Lower leg skin (tissue), 4 donors: ENCODE measurements at regions not wholly inside any gene's neighbourhood (a gene's known extent, or its start where the extent isn't known, plus 50 kb on each side); places are given as distances from the start of the nearest gene placed in this dataset.

Source experiments
- DNase-seq, 2 donors: peaks; one replicate each; pipeline ENCODE4 v3.0.0-alpha.2; 2019; ENCODE audit warnings: low spot score in 2 of 2
- H3K4me3 ChIP-seq: fragments of 200-600 bp; sonication (generic); 2 replicates; pipeline ENCODE4 v1.5.1; 2017; ENCODE audit warnings: mild to moderate bottlenecking, low read depth; ENCODE audit not compliant: poor library complexity, severe bottlenecking
- CTCF ChIP-seq, 3 donors: fragments of 450-650 bp; IDR thresholded peaks; one replicate each; pipeline ENCODE4 v1.5.1; 2016; ENCODE audit warnings: antibody characterized with exemption in 3 of 3, mild to moderate bottlenecking in 3 of 3, moderate library complexity in 2 of 3
- POLR2A ChIP-seq, 2 donors: fragments of 450-650 bp; IDR thresholded peaks; one replicate each; pipeline ENCODE4 v1.6.1; 2016 to 2017; ENCODE audit warnings: antibody characterized with exemption in 2 of 2, mild to moderate bottlenecking in 1 of 2, moderate library complexity in 1 of 2
- WGBS, 2 donors: methylation state at CpG; one replicate each; pipeline ENCODE4 v1.1.5; 2018; 5-methylcytosine and 5-hydroxymethylcytosine counted together
- intact Hi-C: fragments of 100-400 bp; cut with DNase I; formaldehyde crosslinking; loops from one replicate; pipeline ENCODE4 v1.15.0; 2023; ENCODE audit warnings: low total_unique reads

DNA sequence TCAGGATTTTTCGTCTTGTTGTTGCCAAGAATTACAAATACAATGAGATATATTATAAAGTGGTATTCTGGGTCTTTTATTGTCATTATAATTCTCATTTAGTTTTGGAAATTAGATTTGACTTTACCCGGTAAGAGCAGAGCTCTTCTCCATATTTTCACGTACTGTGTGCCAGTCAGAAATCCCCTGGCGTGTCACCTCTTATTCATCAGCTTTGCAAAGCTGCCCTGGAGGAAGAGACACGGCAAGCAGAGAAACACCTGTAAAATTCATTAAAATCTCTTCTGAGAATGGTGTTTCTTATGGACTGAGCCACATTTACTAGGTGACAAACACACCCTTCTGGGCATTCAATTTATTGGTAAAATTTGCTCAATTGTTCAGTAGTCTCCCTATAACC, 440.4 kb downstream of the HINT1 start:
- TF ChIP-seq POLR2A (IDR thresholded peaks at IDR 0.05) = no peak
- TF ChIP-seq CTCF (IDR thresholded peaks at IDR 0.05) = no peak
- intact Hi-C loops = no loop called here
- WGBS, 2 donors = 45 to 46% methylated on average over 5 of the region's 5 CpGs
- DNase-seq = no peak
- no peak overlapping the region for H3K4me3 ChIP-seq

GRCh38 chr5:130720355-130720754, 444.7 kb downstream of the HINT1 start:
- DNase-seq = no peak
- intact Hi-C loops = no loop called here
- WGBS, 2 donors = 13 to 16% methylated on average over 1 of the region's 1 CpG
- TF ChIP-seq CTCF (IDR thresholded peaks at IDR 0.05) (no peak), POLR2A (IDR thresholded peaks at IDR 0.05) (no peak)
- no peak overlapping the region for H3K4me3 ChIP-seq

GRCh38 chr5:130715541-130715940, 449.5 kb downstream of the HINT1 start:
- 85% methylated on average over 3 of the region's 3 CpGs for WGBS, 2 donors
- DNase-seq = no peak
- TF ChIP-seq CTCF (IDR thresholded peaks at IDR 0.05) (no peak), POLR2A (IDR thresholded peaks at IDR 0.05) (no peak)
- H3K4me3 ChIP-seq = no peak overlapping the region
- intact Hi-C loops = no loop called here

DNA sequence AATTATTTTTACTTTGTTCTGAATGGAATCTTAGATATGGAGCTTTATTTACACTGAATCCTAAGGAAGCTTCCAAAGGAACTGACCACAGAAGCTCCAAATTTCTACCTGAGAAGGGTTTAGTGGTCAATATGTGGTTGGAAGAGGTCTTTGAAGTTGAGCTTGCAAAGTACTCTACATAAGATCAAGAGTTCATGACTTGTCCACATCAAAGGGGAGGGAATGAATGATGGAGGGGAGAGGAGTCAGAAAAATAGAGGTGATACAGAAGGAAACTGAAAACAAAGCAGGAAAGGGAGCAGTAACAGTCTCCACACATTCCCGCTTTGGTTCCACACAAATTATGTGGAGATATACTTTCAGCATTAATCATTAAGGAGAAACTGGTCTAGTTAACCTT, 450.9 kb downstream of the HINT1 start:
- WGBS, 2 donors = 88 to 91% methylated on average over 1 of the region's 1 CpG
- no peak for DNase-seq

GRCh38 chr5:130712324-130712723, 452.7 kb downstream of the HINT1 start:
- no peak overlapping the region for H3K4me3 ChIP-seq
- TF ChIP-seq POLR2A (IDR thresholded peaks at IDR 0.05) (no peak), CTCF (IDR thresholded peaks at IDR 0.05) (no peak)
- DNase-seq = no peak
- intact Hi-C loops = no loop called here
- WGBS, 2 donors = 89 to 90% methylated on average over 1 of the region's 1 CpG

More for the DNA sequence above, 450.9 kb downstream of the HINT1 start:
- intact Hi-C loops = no loop called here
- H3K4me3 ChIP-seq = no peak overlapping the region
- TF ChIP-seq CTCF (IDR thresholded peaks at IDR 0.05) (no peak), POLR2A (IDR thresholded peaks at IDR 0.05) (no peak)

DNA sequence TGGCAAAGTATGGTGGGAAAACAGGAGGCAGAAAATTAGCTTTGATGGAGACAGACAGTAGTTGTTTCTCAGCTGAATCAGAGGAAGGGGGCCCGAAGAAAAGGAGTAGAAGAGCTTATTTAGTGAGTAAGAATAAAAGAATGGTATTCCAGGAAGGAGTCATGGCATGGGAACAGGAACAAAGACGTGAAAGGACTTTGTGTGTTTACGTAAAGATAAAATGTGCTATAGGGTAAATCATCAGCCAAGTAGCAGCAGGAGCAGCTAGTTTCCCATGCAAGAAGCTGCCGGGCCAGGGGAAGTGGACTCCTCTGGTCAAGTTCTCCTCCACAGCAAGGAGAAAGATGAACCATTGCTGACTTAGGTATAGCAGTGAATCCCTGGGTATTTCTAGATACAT, 454.5 kb downstream of the HINT1 start:
- no peak overlapping the region for H3K4me3 ChIP-seq
- no peak for TF ChIP-seq POLR2A (IDR thresholded peaks at IDR 0.05)
- no peak for TF ChIP-seq CTCF (IDR thresholded peaks at IDR 0.05)
- WGBS, 2 donors = 71 to 78% methylated on average over 4 of the region's 4 CpGs
- DNase-seq = no peak
- intact Hi-C loops = no loop called here
